NCI-H1417 (cell line): ENCODE measurements at regions not wholly inside any gene's neighbourhood (a gene's known extent, or its start where the extent isn't known, plus 50 kb on each side); places are given as distances from the start of the nearest gene placed in this dataset.
"Not testable (repeated sequence)": the region's sequence is repeated elsewhere in the genome, so short reads cannot be mapped to it uniquely, and the experiment has no call there.

Experiments
- DNase-seq, 3 experiments: peaks; one replicate each; lab custom pipeline; 2025; lab: John Stamatoyannopoulos, UW

DNA sequence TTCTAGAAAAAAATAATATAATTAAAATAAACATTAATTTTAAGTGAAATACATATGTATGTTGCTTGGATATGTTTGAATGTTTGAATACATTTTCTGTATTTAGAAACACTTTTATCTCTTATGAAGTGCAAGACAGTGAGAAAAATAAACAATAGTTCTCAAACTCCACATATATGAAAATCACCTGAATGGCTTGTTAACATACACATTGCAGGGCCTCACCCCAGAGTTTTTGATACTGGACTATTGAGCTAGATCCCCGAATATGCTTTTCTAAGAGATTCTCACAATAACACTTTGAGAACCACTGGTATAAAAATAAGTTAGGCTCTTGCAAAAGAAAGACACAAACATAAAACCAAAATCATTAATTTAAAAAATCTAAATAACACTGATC is 1570.3 kb upstream of the PRR20A start:
- no peak for DNase-seq

DNA sequence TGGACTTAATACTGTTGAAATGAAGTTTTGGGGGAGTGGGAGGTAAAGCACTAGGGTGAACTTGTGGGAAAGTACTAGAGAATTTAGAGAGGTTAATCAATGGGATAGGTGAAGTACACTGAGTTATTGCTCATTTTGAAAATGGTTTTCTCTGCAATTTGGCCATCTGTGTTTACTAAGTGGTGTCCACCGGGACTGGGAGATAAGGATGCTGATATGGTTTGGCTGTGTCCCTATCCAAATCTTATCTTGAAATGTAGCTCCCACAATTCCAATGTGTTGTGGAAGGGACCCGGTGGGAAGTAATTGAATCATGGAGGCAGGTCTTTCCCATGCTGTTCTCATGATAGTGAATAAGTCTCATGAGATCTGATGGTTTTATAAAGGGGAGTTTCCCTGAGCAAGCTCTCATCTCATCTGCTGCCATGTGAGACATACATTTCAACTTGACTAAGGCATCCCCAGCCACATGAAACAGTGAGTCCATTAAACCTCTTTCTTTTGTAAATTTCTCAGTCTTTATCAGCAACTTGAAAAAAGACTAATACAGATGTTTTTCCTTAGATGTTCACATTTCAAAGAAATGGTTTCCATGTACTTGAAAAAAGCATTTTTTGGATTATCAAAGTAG is 1569.4 kb upstream of the PRR20A start:
- no peak for DNase-seq

DNA sequence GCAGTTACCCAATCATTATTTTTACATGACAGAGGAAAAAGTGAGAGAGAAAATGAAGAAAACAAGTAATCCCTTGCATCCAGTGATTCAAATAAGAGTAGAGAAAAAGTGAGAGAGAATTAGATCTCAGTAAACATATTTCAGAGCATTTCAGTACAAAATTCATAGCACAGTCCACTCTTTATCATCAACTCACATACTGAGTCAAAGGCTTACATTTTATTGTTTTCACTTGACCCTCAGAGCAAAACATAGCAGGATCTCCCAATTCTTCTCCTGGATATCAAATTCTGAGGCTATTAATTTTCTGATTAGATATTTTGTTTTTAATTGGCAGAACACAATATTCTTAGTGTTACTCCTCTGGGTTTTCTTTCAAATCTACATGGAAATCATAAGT is 1568.3 kb upstream of the PRR20A start:
- DNase-seq: no peak

DNA sequence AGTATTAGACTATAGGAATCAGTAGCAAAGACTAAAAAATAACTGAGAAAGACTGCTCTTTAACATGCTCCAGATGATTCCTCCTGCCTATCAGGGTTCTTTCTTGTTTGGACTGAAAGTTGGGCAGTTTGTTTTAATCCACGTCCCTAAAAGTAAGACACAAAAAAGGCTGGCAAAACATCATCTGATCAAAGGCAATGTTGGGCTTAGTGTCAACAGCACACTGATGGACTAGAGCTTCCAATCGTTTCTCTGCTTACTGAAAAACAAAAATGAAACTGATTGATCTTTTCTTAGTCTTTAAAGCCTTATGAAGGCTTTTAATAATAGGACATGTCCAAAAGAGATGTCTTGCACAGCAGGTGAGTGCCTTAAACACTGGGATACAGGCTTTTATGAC is 1567.9 kb upstream of the PRR20A start:
- no peak for DNase-seq

DNA sequence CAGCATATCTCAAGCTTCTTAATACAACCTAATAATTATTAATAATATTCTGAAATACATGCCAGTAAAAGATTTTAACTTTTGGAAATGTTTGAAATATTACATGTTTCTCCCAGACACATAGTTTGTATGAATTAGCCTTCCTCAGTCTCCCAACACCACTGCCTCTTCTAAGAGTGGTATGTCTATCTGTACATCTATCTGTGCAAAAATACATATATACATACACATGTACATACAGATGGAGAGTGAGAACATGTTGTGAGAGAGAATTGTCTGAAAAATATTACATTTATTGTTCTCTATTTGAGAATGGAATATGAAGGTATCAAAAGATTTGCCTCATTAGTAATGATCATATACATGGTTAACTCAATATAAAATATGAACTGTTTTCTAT is 1567.2 kb upstream of the PRR20A start:
- no peak for DNase-seq

DNA sequence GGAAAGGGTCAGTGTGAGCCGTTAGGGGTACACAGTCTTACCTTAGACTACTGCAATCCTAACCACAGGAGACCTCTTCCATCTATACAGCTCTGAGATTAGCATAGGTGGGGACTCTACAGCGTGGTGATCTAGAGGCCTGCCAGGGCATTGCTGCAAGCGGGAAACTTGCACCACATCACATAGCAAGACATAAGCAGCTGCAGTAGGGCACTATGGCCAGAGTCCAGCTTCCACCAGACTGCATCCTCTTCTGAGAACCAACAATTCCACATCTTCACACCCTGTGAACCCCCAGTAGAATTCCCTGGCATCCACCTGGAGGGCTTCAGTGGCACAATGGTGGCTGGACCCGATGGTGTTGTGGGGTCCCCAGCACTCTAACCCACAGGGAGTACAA is 1564.3 kb upstream of the PRR20A start:
- no peak for DNase-seq

DNA sequence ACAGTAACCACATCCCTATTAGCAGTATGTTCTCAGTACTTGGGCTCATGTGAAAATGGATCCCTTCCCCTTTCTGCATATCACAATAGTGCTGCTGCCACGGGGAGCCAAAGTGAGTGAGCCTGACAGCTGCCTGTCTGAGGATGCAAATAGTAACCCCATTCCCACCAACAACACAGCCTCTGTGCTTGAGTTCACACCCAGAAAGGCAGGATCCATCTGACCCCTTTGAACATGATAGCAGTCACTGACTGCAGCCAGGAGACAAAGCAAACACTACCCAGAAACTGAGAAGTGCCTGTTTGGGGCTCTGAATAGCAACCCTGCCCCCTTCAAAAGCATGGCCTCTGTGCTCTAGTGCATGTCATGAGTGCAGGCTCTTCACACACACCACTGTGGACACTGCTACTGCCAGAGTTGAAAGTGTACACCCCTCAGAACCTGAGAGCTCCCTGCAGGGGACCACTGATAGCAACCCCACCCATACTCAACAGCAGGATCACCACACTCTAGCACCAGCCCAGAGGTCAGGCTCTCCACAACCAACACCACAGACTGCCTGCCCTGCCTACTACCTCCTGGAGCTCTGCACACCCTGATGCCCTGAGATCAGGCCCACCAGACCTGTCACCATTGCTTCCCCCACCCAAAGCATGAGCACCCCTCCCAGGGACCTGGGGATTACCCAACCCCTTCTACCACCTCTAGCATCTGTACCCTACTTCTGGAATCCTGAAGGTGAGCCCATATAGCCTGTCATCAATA is 1563.5 kb upstream of the PRR20A start:
- DNase-seq: peak in 2 of 3 experiments; percentile 18 to 38

DNA sequence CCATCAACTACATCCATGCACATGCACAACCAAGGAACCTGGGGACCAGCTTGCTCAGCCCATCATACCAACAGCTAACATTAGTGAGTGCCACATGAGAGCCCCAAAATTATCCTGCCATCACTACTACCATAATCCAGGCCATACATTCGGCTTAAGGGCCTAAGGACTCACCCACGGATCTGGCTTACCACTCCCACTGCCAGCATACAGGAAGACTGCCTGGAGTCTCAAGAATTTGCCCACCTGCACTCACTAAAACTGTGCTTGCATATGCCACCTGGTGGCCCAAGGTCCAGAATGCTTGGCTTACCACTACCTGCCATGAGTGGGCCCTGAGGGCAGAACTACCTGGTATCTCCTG is 1562.9 kb upstream of the PRR20A start:
- no peak for DNase-seq

DNA sequence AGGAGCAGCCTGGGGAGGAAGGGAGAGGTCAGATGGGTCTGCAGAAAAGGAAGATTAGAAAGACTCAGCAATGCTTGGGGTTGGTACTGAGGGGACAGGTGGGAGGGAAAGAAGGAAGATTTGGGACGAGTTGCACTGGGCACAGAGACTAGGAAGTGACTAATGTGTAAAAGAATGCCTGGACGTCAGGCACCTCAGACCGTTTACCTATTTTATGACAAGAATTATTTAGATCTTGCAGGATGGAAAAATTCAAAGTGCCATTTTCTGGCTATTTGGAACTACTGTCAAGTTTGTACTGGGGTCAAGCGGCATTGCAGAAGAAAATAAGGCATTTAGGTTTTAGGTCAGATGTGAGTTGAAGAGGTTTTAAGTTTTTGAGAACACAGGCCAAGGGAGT is 1558.4 kb upstream of the PRR20A start:
- not testable (repeated sequence) for DNase-seq

DNA sequence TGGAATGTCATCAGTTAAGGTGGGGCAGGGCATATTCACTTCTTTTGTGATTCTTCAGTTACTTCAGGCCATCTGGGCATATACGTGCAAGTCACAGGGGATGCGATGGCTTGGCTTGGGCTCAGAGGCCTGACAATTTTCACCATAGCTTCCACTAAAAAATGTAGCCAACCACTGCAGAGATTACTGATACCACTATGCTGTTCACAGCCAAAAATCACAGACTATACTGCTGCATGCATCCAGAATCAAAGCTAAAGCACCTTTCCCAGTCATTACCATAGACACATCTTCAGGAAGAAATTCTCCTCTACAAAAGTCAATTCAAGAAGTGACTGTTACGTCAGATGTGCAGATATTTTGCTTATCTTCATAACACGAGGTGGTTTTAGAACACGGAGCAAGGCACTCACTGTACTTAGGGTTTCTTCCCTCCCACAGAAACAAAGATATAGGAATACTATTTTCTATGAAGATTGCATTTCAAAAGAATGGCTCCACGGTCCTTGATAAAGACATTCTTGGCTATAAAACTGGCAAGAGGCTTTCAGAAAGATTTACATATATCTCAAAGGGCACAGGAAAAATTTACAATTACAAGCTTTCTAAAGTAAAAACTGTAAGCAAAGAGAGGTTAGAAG is 1556.6 kb upstream of the PRR20A start:
- DNase-seq: no peak

DNA sequence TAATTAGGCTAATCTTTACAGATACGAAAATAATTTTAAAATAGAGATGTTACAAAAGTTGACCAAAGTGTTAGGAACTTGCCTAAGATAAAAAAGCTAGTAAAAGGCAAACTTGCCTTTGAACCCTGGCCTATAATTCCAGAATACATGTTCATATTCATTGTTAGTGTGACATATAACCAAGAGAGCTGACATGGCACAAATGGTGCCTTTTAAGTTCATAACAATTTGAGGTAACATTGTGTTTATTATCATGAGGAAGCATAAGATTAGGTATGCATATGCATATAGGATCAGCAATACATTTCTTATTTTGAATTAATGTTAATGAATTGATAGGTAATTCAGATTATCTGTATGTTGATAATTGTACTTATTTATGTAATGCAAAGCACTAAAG is 1537.9 kb upstream of the PRR20A start:
- DNase-seq: no peak

DNA sequence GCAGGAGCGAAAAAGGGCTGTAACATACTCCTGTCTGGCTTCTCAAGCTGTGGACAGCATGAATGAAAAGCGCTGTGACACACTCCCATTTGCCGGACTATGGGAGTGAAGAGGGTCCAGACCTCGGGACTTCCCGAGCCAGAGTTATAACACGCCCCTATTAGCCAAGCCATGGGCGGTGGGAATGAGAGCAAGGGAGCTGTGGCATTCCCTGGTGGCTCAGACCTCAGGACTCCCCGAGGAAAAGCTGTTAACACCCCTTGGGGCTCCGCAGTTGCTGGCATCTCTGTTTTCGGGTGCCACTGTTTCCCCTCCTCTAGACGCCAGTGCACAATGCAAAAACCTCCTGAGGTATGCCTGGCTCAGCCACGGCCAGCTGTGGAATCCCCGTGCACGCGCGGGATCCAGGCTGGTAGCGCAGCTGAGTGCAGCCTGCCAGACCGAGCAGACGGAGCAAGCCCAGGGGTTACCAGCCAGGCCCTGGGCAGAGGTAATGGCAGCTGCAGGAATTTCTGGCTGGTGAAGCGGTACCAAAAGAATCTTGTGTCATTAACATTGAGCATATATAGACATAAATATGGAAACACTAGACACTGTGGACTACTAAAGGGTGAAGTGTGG is 1534.6 kb upstream of the PRR20A start:
- no peak for DNase-seq

DNA sequence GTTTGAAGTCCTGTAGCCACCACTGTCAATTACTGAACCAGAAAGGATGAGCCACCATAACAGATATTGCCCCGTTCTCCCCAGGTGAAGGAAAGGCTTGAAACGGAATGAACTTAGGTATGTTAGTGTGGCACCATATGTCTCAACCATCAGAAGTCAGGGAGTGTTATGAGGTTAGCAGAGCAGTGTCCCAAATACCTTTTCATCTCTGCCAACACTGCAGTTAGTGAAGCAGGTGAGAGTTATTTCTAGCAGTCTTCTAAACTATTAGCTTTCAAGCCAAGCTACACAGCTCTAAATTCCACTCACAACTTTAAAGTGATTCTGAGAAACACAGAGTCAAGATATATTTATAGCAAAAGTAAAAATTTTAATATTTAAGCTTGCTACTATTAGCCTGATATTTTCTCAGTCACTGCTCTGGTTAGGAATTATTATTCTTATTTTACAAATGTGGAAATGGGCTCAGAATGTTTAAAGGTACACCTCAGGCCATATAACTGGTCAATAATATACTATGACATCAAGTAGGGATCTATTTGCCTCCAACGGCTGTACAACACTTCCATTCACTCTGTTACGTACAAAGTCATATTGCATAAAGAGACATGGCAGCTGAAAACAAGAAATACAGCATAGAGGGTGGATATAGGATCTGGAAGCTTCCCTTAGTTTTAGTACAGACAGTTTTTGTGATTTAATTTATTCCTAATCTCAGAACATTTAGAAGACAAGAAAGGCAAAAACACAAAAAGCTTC is 1527.1 kb upstream of the PRR20A start:
- DNase-seq: no peak

DNA sequence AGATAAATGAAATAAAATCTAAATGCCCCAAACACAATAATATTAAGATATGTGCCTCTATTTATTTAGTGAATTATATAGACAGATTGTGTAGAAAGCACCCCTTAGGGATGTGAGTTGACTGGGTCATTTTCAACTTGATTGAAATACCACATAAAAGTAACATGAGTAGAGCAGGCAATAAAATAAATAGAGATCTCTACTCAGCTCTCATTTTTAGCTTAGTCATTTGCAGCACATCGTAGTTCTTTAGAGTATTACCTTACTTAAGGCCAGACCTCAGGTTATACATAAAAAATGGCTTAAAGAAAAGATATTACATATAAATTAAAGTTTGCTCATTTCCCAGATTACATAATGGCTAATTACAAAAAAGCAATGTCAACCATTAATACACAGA is 1525.6 kb upstream of the PRR20A start:
- no peak for DNase-seq

DNA sequence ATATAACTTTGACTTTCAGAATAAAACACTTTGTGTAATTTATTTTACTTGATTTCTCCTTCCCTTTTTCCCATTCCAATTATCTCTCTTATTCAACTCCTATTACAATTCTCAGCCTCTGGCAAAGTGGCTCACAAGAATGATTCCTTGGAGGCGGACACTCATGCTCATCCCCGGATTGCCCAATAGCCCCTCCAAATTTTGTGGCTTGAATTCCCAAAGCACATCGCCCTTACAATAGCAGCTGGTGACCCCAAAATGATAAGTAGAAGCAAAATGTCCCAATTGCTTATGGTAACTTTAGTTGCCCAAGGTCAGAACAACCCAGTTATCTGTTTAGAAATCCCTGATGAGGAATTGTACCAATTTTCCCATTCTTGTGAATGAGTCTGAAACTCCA is 1523.5 kb upstream of the PRR20A start:
- no peak for DNase-seq

DNA sequence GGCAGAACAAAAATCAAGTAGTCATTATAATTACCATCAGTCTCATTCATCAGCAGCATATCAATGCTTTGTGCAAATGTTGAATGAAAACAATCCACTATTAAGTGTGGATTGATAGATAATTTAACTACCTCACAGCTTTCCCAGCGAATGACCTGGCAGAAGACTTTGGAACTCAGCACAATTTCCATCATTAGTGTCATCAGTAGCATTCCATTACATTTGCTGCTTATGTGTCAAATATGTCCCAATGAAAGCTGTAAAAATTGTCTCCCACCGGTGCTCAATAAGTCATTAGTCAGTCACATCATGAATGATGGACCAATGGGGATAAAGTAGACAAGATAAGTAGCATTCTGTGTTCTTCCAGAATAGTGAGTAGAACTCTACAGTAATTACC is 1513.5 kb upstream of the PRR20A start:
- DNase-seq: no peak

DNA sequence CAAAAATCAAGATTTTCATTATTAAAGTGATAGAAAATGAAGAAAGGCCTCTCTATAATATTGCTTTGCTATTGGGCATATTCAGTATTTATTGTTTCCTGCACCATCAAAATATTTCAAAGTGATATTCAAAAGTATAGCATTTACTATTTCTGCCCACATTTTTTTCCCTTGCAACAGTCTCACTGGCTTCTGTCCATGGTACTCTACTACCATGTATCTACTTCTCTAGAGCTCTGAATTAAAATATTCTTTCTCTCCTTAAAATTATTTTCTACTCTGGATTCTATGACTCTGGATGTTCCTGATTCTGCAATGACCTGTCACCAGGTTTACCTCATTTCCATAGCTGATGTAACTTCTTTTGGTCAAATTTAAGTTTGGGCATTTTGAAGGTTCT is 1508.3 kb upstream of the PRR20A start:
- no peak for DNase-seq

DNA sequence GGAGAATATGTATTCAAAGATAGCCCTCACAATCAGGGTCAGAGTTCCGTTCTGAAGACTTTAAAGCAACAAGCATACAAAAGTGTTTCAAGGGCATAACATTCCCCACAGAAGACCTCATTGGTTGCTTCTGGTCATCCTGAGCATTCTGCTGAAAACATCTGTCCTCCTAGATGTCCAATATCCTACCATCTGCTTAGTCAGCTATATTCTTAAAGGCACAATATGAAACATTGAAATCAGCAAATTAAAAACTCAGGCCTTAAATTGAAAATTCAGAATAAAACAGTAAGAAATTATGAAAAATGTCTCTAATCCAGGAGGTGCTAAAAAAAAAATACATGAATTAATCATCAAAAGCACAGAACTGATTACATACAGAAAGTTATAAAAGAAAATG is 1491.2 kb upstream of the PRR20A start:
- DNase-seq: no peak

DNA sequence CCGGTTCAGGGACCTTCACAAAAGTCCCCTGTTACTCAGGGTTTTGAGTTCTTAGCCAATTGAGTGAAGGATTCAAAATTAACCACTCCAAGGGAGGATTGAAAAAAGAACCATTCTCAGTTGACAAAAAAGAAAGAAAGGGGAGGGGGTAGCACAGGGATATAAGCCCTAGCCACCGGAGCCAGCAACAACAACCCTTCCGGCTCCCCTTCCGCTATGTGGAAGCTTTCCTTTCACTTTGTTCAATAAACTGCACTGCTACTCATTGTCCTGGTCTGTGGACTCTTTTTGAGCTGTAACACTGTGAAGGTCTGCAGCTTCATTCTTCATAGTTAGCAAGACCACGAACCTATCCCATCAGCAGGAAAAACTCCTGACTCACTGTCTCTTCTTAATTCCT is 1488.1 kb upstream of the PRR20A start:
- no peak for DNase-seq

DNA sequence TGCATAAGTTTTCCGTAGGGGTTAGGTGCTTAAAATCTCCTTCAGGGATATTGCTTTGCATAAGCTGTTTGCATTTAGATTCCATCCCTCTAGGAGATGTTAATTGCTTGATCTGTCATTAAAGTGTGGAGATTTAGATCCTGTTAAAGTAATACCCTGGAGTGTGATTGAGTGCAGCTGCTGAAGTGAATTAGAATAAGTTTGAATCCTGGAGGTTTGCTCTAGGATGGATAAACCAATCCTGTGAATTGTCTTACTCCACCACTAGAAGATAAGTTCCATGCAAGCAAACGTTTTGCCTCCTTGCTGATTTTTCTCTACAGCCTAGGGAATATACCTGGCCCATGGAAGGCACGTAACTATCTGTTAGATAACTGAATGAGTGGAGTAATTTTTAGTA is 1487.2 kb upstream of the PRR20A start:
- DNase-seq: peak in 2 of 3 experiments; percentile 17 to 75

DNA sequence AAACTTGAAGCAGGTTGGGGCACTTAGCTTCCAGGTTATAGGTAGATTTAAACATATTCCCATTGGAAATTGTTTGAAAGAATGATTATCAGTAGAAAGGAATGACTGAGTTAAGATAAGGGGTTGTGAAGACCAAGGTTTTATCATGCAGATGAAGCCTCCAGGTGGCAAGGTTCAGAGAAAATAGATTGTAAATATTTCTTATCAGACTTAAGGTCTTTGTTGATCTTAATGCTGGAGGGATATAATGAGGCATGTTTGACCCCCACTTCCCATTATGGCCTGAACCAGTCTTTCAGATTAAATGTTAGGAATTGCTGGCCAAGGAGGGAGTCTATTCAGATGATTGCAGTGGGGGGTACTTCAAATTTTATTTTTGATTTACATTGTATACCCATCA is 1486.5 kb upstream of the PRR20A start:
- no peak for DNase-seq

DNA sequence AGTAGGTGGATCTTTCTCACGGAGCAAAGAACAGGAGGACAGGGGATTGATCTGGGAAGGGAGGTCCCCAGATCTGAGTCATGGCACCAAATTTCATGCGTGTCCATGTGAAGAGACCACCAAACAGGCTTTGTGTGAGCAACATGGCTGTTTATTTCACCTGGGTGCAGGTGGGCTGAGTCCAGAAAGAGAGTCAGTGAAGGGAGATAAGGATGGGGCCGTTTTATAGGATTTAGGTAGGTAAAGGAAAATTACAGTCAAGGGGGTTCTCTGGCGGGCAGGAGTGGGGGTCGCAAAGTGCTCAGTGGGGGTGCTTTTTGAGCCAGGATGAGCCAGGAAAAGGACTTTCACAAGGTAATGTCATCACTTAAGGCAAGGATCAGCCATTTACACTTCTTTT is 1480.5 kb upstream of the PRR20A start:
- not testable (repeated sequence) for DNase-seq
